ENCODE measurements at regions not wholly inside any gene's neighbourhood (a gene's known extent, or its start where the extent isn't known, plus 50 kb on each side); places are given as distances from the start of the nearest gene placed in this dataset.

DNA sequence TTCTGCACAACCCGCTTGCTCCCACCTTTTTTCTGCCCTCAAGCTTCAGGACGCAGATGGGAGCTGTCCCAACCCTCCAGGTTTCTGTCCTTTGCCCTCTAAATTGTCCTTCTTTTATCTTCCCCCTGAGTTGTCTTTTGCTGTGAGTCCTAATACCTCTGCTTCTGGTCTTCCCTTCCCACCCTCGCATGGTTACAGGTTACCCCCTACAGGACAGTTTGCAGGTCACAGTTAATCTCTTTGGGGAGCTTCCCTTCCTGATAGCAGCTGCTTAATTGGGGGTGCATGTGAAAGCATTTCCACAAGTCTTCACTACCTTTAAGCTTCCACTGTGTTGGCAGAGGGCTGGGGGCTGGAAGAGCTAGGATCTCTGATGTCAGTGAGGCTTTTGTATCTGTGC is 121.5 kb upstream of the CXCL12 start:
- TF ChIP-seq HMGA2 (CRISPR knock-in tag; IDR thresholded peaks at IDR 0.05): no peak
- TF ChIP-seq, protein P1, sequence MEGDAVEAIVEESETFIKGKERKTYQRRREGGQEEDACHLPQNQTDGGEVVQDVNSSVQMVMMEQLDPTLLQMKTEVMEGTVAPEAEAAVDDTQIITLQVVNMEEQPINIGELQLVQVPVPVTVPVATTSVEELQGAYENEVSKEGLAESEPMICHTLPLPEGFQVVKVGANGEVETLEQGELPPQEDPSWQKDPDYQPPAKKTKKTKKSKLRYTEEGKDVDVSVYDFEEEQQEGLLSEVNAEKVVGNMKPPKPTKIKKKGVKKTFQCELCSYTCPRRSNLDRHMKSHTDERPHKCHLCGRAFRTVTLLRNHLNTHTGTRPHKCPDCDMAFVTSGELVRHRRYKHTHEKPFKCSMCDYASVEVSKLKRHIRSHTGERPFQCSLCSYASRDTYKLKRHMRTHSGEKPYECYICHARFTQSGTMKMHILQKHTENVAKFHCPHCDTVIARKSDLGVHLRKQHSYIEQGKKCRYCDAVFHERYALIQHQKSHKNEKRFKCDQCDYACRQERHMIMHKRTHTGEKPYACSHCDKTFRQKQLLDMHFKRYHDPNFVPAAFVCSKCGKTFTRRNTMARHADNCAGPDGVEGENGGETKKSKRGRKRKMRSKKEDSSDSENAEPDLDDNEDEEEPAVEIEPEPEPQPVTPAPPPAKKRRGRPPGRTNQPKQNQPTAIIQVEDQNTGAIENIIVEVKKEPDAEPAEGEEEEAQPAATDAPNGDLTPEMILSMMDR (IDR thresholded peaks at IDR 0.05): no peak
- TF ChIP-seq JUN (CRISPR knock-in tag; IDR thresholded peaks at IDR 0.05): no peak
